ENCODE measurements at regions not wholly inside any gene's neighbourhood (a gene's known extent, or its start where the extent isn't known, plus 50 kb on each side); places are given as distances from the start of the nearest gene placed in this dataset.

GRCh38 chr5:124575725-124576124, 170.7 kb downstream of the ZNF608 start:
- Histone ChIP-seq H3K79me2 (ENCODE audit: control insufficient read depth, insufficient read depth, low read length) (no peaks in the 10 kb centered on the region), H3K4me1 (ENCODE audit: control insufficient read depth, extremely low read depth, insufficient read depth, low read length) (no peaks in the 10 kb centered on the region), H3K36me3 (ENCODE audit: control insufficient read depth in 2 of 2, extremely low read depth in 1 of 2, insufficient read depth in 2 of 2, low read length in 2 of 2) (no peaks in the 10 kb centered on the region), H3K9me3 (replicated peaks; ENCODE audit: control insufficient read depth, insufficient read depth, low read length) (no peaks in the 10 kb centered on the region), H3K27me3 (ENCODE audit: control insufficient read depth in 2 of 2, insufficient read depth in 2 of 2, low read length in 2 of 2) (no peaks in the 10 kb centered on the region), H3K9ac (replicated peaks; ENCODE audit: extremely low read depth, insufficient read depth, low read length) (no peak overlapping the region), H2AFZ (ENCODE audit: low read depth, low read length) (no peak overlapping the region), H3K9me1 (replicated peaks; ENCODE audit: control insufficient read depth, extremely low read depth, insufficient read depth, low read length) (no peaks in the 10 kb centered on the region), H3K4me3 (replicated peaks in 1 of 3; ENCODE audit: insufficient read depth in 1 of 3, low read depth in 1 of 3, low read length in 3 of 3) (no peak overlapping the region), H3K27ac (ENCODE audit: insufficient read depth, low read depth, low read length) (no peak overlapping the region), H3K4me2 (ENCODE audit: insufficient read depth, low read length) (no peak overlapping the region), H4K20me1 (replicated peaks; ENCODE audit: control insufficient read depth, extremely low read depth, insufficient read depth, low read length) (no peaks in the 10 kb centered on the region)
- TF ChIP-seq JUN (IDR thresholded peaks at IDR 0.05; ENCODE audit: borderline replicate concordance, insufficient read depth, insufficient read length, low read depth) (no peak), POLR2A (IDR thresholded peaks at IDR 0.05; ENCODE audit: low read depth, low read length) (no peak), CTCF (IDR thresholded peaks at IDR 0.05; ENCODE audit: extremely low read depth in 1 of 2, insufficient read depth in 1 of 2, low read depth in 1 of 2, low read length in 2 of 2) (no peak), POLR2AphosphoS5 (IDR thresholded peaks at IDR 0.05; ENCODE audit: insufficient read depth, low read depth, low read length) (no peak), MYC (IDR thresholded peaks at IDR 0.05; ENCODE audit: low read depth, low read length) (no peak), GATA2 (IDR thresholded peaks at IDR 0.05; ENCODE audit: insufficient read depth, insufficient read length, low read depth, low read length) (no peak), EZH2 (IDR thresholded peaks at IDR 0.05; ENCODE audit: borderline replicate concordance, low read depth, low read length, severe bottlenecking) (no peak), FOS (IDR thresholded peaks at IDR 0.05; ENCODE audit: borderline replicate concordance, insufficient read depth, low read length) (no peak)
- TF ChIP-seq, protein P1, sequence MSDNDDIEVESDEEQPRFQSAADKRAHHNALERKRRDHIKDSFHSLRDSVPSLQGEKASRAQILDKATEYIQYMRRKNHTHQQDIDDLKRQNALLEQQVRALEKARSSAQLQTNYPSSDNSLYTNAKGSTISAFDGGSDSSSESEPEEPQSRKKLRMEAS (IDR thresholded peaks at IDR 0.05; ENCODE audit: insufficient read depth, insufficient read length) = no peak
- POLR2A ChIA-PET = no interaction called here
- DNase-seq (ENCODE audit: low read depth, low spot score) = no peak
- no TSS peak for BruUV-seq (replicated peaks)
- dilution Hi-C loops (cut with MboI; ENCODE audit: extremely low pct_ligation_motif_present, low sequenced_read_pairs) (no loop called here), intact Hi-C loops (cut with micrococcal nuclease) (no loop called here)
- no peak for FAIRE-seq
- CTCF ChIA-PET = interaction anchor here (0.6 to 1.2 kb wide), 3 partner anchors 9 to 81 kb away, joined by 3 read pairs; no protein-coding TSS in a partner anchor

Measured in endothelial cell of umbilical vein (primary cell).